ENCODE measurements at regions not wholly inside any gene's neighbourhood (a gene's known extent, or its start where the extent isn't known, plus 50 kb on each side); places are given as distances from the start of the nearest gene placed in this dataset.

- ChIA-PET CTCF (no interaction called here), POLR2A (no interaction called here)
- Mint-ChIP-seq H3K36me3 (ENCODE audit: low read depth) (no peaks in the 10 kb centered on the region), H3K9me3 (no peaks in the 10 kb centered on the region), H3K27me3 (peaks cover 8% of the 10 kb centered on the region), H3K27ac (no peak overlapping the region), H3K4me1 (no peaks in the 10 kb centered on the region), H3K4me3 (no peak overlapping the region)
- intact Hi-C loops (cut with micrococcal nuclease), result no loop called here
- TF ChIP-seq CTCF (IDR thresholded peaks at IDR 0.05), result no peak
- no peak for ATAC-seq (ENCODE audit: low read depth)
- no peak for DNase-seq
Measured at GRCh38 chr2:16181062-16181740, 240.9 kb downstream of the MYCN start.

GRCh38 chr2:16180631-16181030 is 240.3 kb downstream of the MYCN start:
- POLR2A ChIA-PET, result no interaction called here
- Mint-ChIP-seq H3K4me1 (no peaks in the 10 kb centered on the region), H3K36me3 (ENCODE audit: low read depth) (no peaks in the 10 kb centered on the region), H3K27ac (no peak overlapping the region), H3K9me3 (no peaks in the 10 kb centered on the region), H3K27me3 (peaks cover 8% of the 10 kb centered on the region), H3K4me3 (no peak overlapping the region)
- ATAC-seq (ENCODE audit: low read depth), result no peak
- intact Hi-C loops (cut with micrococcal nuclease), result no loop called here
- CTCF ChIA-PET, result no interaction called here
- no peak for DNase-seq
- TF ChIP-seq CTCF (IDR thresholded peaks at IDR 0.05), result no peak

- no peak for DNase-seq
- H3K9me3 Mint-ChIP-seq, result no peaks in the 10 kb centered on the region
- intact Hi-C loops (cut with micrococcal nuclease), result no loop called here
- no peak for ATAC-seq (ENCODE audit: low read depth)
- no peak for TF ChIP-seq CTCF (IDR thresholded peaks at IDR 0.05)
- ChIA-PET POLR2A (no interaction called here), CTCF (no interaction called here)
- H3K27ac Mint-ChIP-seq, result no peak overlapping the region
- H3K27me3 Mint-ChIP-seq, result peaks cover 8% of the 10 kb centered on the region
- H3K36me3 Mint-ChIP-seq (ENCODE audit: low read depth), result no peaks in the 10 kb centered on the region
- H3K4me3 Mint-ChIP-seq, result no peak overlapping the region
- no peaks in the 10 kb centered on the region for H3K4me1 Mint-ChIP-seq
Measured at GRCh38 chr2:16179701-16180416, 239.5 kb downstream of the MYCN start.

GRCh38 chr2:16178551-16179130 is 238.3 kb downstream of the MYCN start:
- H3K4me1 Mint-ChIP-seq, result no peaks in the 10 kb centered on the region
- no peak overlapping the region for H3K4me3 Mint-ChIP-seq

More at GRCh38 chr2:16178551-16179130, 238.3 kb downstream of the MYCN start:
- ATAC-seq (ENCODE audit: low read depth), result no peak
- ChIA-PET CTCF (no interaction called here), POLR2A (no interaction called here)
- Mint-ChIP-seq H3K9me3 (no peaks in the 10 kb centered on the region), H3K36me3 (ENCODE audit: low read depth) (no peaks in the 10 kb centered on the region), H3K27me3 (peaks cover 6% of the 10 kb centered on the region), H3K27ac (no peak overlapping the region)
- intact Hi-C loops (cut with micrococcal nuclease), result no loop called here
- no peak for TF ChIP-seq CTCF (IDR thresholded peaks at IDR 0.05)
- DNase-seq, result no peak

Data from activated B cell treated with CpG ODN at 0.5 μM for 24 hours (primary cell).